GM12891 (cell line): ENCODE measurements at regions not wholly inside any gene's neighbourhood (a gene's known extent, or its start where the extent isn't known, plus 50 kb on each side); places are given as distances from the start of the nearest gene placed in this dataset.

ENCODE experiments used
- PAX5 ChIP-seq: IDR thresholded peaks from 2 replicates; pipeline ENCODE4 v1.6.1; 2011; ENCODE audit warnings: low read length, moderate library complexity, mild to moderate bottlenecking; ENCODE audit not compliant: insufficient read depth, severe bottlenecking
- POLR2A ChIP-seq: IDR thresholded peaks from 2 replicates; pipeline ENCODE4 v1.6.1; 2011; ENCODE audit warnings: low read depth, low read length, control low read depth
- POLR2AphosphoS5 ChIP-seq: IDR thresholded peaks from 2 replicates; pipeline ENCODE4 v1.6.1; 2011; ENCODE audit warnings: low read depth, low read length, control low read depth
- POU2F2 ChIP-seq: IDR thresholded peaks from 2 replicates; pipeline ENCODE4 v1.6.1; 2011; ENCODE audit warnings: low read depth, mild to moderate bottlenecking, control low read depth, low read length, moderate library complexity
- SPI1 ChIP-seq: IDR thresholded peaks from 2 replicates; pipeline ENCODE4 v1.6.1; 2011; ENCODE audit warnings: low read depth, low read length, control low read depth
- TAF1 ChIP-seq: IDR thresholded peaks from 2 replicates; pipeline ENCODE4 v1.6.1; 2011; ENCODE audit warnings: low read depth, low read length, control low read depth

- TF ChIP-seq POU2F2 (no peak), POLR2A (no peak), POLR2AphosphoS5 (no peak), TAF1 (no peak), SPI1 (no peak), PAX5 (no peak)
Measured at GRCh38 chr4:13309751-13310150, 174.4 kb downstream of the RAB28 start.
